OCI-LY1 (cell line): ENCODE measurements at regions not wholly inside any gene's neighbourhood (a gene's known extent, or its start where the extent isn't known, plus 50 kb on each side); places are given as distances from the start of the nearest gene placed in this dataset.

Source experiments
- H2AFZ ChIP-seq: fragments of 200-600 bp; sonication (generic), shearing (Covaris generic); 2 replicates; pipeline ENCODE4 v1.6.0; 2014; ENCODE audit warnings: antibody characterized with exemption, mild to moderate bottlenecking, low read length
- H3F3A ChIP-seq: fragments of 200-600 bp; sonication (generic), shearing (Covaris generic); 2 replicates; pipeline ENCODE4 v1.6.0; 2014; ENCODE audit warnings: mild to moderate bottlenecking, antibody characterized with exemption, low read length, moderate library complexity; ENCODE audit not compliant: insufficient read depth
- H3K27ac ChIP-seq: fragments of 200-600 bp; sonication (generic); 2 replicates; pipeline ENCODE4 v1.5.1; 2014; ENCODE audit warnings: low read length, mixed run types, mild to moderate bottlenecking, low read depth; ENCODE audit not compliant: poor library complexity, severe bottlenecking
- H3K27me3 ChIP-seq: fragments of 200-600 bp; sonication (generic); 2 replicates; pipeline ENCODE4 v1.6.0; 2014; ENCODE audit warnings: antibody characterized with exemption, mild to moderate bottlenecking, low read length, moderate library complexity; ENCODE audit not compliant: insufficient read depth
- H3K36me3 ChIP-seq: fragments of 200-600 bp; sonication (generic); 2 replicates; pipeline ENCODE4 v1.6.1; 2014; ENCODE audit warnings: mild to moderate bottlenecking, antibody characterized with exemption, low read length, moderate library complexity, mixed read lengths; ENCODE audit not compliant: insufficient read depth
- H3K4me1 ChIP-seq: fragments of 200-600 bp; sonication (generic); 2 replicates; pipeline ENCODE4 v1.5.1; 2014; ENCODE audit warnings: mild to moderate bottlenecking, low read length, moderate library complexity; ENCODE audit not compliant: insufficient read depth, severe bottlenecking
- H3K4me2 ChIP-seq: fragments of 200-600 bp; sonication (generic), shearing (Covaris generic); 2 replicates; pipeline ENCODE4 v1.6.1; 2014; ENCODE audit warnings: low read length
- H3K4me3 ChIP-seq: fragments of 200-600 bp; sonication (generic); 2 replicates; pipeline ENCODE4 v1.5.1; 2014; ENCODE audit warnings: low read length, low read depth, mild to moderate bottlenecking, mixed read lengths; ENCODE audit not compliant: poor library complexity, severe bottlenecking
- H3K79me2 ChIP-seq: fragments of 200-600 bp; shearing (Covaris generic); 2 replicates; pipeline ENCODE4 v1.6.1; 2016; ENCODE audit warnings: mixed run types, low read length, mixed read lengths; ENCODE audit not compliant: insufficient read depth
- H3K9ac ChIP-seq: fragments of 200-600 bp; sonication (generic), shearing (Covaris generic); 2 replicates; pipeline ENCODE4 v1.6.1; 2014; ENCODE audit warnings: mild to moderate bottlenecking, low read length, mixed read lengths
- H3K9me2 ChIP-seq: fragments of 200-600 bp; sonication (generic), shearing (Covaris generic); 2 replicates; pipeline ENCODE4 v1.6.1; 2014; ENCODE audit warnings: low read depth, mild to moderate bottlenecking, low read length, mixed read lengths
- H3K9me3 ChIP-seq: fragments of 200-600 bp; shearing (Covaris generic); 2 replicates; pipeline ENCODE4 v1.6.1; 2014; ENCODE audit warnings: low read length, mixed read lengths
- H4K20me1 ChIP-seq: fragments of 200-600 bp; sonication (generic), shearing (Covaris generic); 2 replicates; pipeline ENCODE4 v1.6.0; 2016; ENCODE audit warnings: mild to moderate bottlenecking, low read length; ENCODE audit not compliant: insufficient read depth
- CTCF ChIP-seq: fragments of 200-600 bp; sonication (generic), shearing (Covaris generic); IDR thresholded peaks from 2 replicates; pipeline ENCODE4 v1.5.1; 2017; ENCODE audit warnings: mild to moderate bottlenecking, antibody characterized with exemption, low read length, moderate library complexity, mixed read lengths
- EZH2 ChIP-seq: fragments of 200-600 bp; sonication (generic), shearing (Covaris generic); IDR thresholded peaks from 2 replicates; pipeline ENCODE4 v1.8.0; 2017; ENCODE audit warnings: borderline replicate concordance, mixed run types, mild to moderate bottlenecking, antibody characterized with exemption, low read length, moderate library complexity, mixed read lengths

DNA sequence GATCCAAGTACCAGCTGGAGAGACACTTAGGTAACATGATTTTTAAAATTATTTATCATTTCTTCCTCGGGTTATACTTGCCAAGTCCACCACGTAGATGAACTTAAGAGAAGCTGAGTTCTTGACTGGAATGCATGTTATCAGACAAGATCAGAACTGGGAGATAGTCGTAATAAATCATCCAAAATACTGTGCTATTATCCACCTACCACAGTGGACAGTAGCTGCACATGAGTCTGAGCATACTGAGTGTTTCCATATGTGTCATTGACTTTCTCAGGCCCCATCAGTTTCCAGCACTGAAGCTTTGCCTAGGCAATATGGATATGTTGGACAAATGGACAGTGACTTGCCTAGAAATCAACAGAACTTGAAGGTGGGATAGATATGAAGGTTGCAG lies 77.9 kb upstream of the RRP15 start:
- Histone ChIP-seq H3K9me3 (no peaks in the 10 kb centered on the region), H3K79me2 (no peaks in the 10 kb centered on the region), H3K9ac (no peak overlapping the region), H3K27me3 (no peaks in the 10 kb centered on the region), H3K4me3 (no peak overlapping the region), H3K27ac (no peak overlapping the region), H3F3A (no peaks in the 10 kb centered on the region), H4K20me1 (no peaks in the 10 kb centered on the region), H3K4me1 (peaks cover 10% of the 10 kb centered on the region), H2AFZ (no peak overlapping the region), H3K36me3 (no peaks in the 10 kb centered on the region), H3K9me2 (no peaks in the 10 kb centered on the region), H3K4me2 (no peak overlapping the region)
- TF ChIP-seq CTCF (no peak), EZH2 (no peak)

- no peak overlapping the region for H3K9ac ChIP-seq
- H3K27me3 ChIP-seq, result no peaks in the 10 kb centered on the region
Measured at GRCh38 chr1:218209351-218209861, 75.7 kb upstream of the RRP15 start.

DNA sequence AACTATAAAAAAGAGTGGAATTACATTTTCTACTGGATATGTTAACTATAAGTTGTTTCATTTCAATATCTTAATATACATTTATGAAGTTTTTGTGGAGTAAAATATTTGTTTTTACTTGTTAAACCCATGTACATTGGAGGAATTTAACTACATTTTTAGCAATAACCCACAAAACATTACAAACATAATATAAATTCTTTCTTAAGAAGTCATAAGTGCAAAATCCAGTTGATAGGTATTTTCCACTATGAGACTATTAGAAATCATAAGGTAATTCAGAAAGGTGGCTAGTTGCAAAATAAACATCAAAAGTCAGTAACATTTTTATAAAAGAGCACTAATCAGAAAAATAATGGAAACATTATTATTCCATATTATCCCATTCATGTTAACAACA lies 73.9 kb upstream of the RRP15 start:
- H3K27ac ChIP-seq, result no peak overlapping the region
- no peaks in the 10 kb centered on the region for H3K36me3 ChIP-seq
- no peaks in the 10 kb centered on the region for H3K27me3 ChIP-seq
- no peak overlapping the region for H3K9ac ChIP-seq
- peaks cover 22% of the 10 kb centered on the region for H3K4me1 ChIP-seq
- TF ChIP-seq EZH2 (no peak), CTCF (no peak)
- H3K9me3 ChIP-seq, result no peaks in the 10 kb centered on the region
- no peak overlapping the region for H3K4me3 ChIP-seq
- no peak overlapping the region for H2AFZ ChIP-seq
- H3F3A ChIP-seq, result no peaks in the 10 kb centered on the region
- no peaks in the 10 kb centered on the region for H3K79me2 ChIP-seq
- H4K20me1 ChIP-seq, result no peaks in the 10 kb centered on the region
- no peak overlapping the region for H3K4me2 ChIP-seq
- no peaks in the 10 kb centered on the region for H3K9me2 ChIP-seq

More at GRCh38 chr1:218209351-218209861, 75.7 kb upstream of the RRP15 start:
- no peaks in the 10 kb centered on the region for H3K79me2 ChIP-seq
- no peaks in the 10 kb centered on the region for H4K20me1 ChIP-seq
- H3K4me2 ChIP-seq, result no peak overlapping the region; the same call in 1 of the 2 replicates
- no peaks in the 10 kb centered on the region for H3K9me2 ChIP-seq
- H3K4me1 ChIP-seq, result peaks cover 10% of the 10 kb centered on the region
- TF ChIP-seq EZH2 (no peak), CTCF (no peak)
- no peak overlapping the region for H3K27ac ChIP-seq
- peak overlapping the region; percentile 83; the same call in 1 of the 2 replicates for H2AFZ ChIP-seq
- no peaks in the 10 kb centered on the region for H3F3A ChIP-seq
- no peaks in the 10 kb centered on the region for H3K9me3 ChIP-seq
- H3K36me3 ChIP-seq, result no peaks in the 10 kb centered on the region
- no peak overlapping the region for H3K4me3 ChIP-seq
